ENCODE measurements at regions not wholly inside any gene's neighbourhood (a gene's known extent, or its start where the extent isn't known, plus 50 kb on each side); places are given as distances from the start of the nearest gene placed in this dataset.
A peak's percentile ranks its signal among the peaks of the same experiment; 100 is the strongest.
"Not testable (repeated sequence)": the region's sequence is repeated elsewhere in the genome, so short reads cannot be mapped to it uniquely, and the experiment has no call there.

DNA sequence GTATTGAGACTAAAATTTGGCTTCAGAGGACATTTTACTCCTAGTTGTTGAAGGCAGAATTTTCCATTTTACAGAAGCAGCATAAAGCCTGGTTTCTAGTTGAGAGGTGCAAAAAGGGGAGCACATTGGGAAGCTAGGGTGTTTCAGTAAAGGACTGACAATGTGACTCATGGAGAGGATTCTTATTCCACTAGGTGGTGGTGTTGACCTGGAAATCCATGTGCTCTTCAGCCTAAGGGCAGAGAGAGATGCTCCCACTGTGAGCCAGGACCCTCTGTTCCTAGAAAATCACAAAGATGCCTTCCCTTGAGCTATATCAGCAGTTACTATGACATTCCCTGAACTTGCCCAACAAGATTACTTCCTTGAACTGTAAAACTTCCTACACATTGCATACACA, 687.8 kb downstream of the IPMK start:
- peak; percentile 79 for DNase-seq (ENCODE audit: low spot score)

DNA sequence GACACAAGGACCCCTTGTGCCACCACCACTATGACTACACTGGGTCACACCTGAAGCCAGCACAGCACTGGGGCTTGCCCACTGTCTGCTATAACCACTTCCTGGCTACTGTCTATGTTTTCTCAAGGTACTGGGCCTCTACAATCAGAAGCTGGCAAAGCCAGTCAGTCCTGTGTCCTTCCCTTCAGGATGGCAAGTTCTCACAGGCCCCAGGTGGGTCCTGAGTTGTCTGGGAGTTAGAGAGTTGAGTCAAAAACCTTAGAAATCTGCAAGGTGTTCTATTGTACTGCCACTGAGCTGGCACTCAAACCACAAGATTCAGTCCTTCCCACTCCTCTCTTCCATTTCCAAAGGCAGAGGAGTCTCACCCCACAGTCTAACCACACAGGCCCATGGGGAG, 705.5 kb downstream of the IPMK start:
- DNase-seq (ENCODE audit: low spot score), result no peak

DNA sequence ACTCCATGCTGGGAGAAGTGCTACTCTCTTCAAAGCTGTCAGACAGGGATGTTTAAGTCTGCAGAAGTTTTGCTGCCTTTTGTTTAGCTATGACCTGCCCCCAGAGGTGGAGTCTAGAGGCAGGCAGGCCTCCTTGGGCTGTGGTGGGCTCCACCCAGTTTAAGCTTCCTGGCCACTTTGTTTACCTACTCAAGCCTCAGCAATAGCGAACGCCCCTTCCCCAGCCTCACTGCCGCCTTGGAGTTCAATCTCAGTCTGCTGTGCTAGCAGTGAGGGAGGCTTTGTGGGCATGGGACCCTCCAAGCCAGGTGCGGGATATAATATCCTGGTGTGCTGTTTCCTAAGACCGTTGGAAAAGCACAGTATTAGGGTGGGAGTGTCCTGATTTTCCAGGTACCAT, 715.9 kb downstream of the IPMK start:
- not testable (repeated sequence) for DNase-seq (ENCODE audit: low spot score)

DNA sequence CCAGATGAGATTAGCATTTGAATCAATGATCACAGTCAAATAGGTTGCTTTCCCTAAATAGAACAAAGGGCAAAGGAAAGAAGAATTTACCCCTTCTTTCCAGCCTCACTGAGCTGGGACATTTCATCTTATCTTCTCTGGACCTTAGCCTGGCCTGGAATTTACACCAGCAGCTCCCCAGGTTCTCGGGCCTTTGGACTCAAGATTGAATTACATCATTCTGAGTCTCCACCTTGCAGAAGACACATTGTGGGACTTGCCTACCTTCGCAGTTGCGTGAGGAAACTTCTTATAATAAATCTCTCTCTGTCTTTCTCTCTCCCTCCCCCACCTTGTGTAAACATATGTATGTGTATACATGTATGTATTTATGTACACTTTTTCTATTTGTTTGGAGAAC, 732.4 kb downstream of the IPMK start:
- peak; percentile 14 for DNase-seq (ENCODE audit: low spot score)

DNA sequence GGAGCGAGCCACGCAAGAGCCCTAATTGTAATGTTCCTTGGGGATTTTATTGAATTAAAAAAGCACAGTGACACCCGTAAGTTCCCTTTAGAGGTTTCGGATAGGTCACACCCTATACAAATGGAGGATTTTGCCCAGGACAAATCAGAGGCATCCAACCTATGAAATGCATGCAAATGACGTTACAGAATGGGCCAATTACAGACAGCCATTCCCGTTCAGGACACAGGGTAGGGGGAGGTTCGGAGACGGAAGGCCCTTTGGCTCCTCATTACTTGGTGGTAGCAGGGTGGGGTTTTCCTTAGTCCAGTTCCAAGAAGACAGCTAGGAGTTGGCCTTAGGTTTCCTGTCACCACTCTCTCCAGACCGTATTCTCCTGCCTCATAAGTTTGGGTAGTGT, 754.1 kb downstream of the IPMK start:
- no peak for DNase-seq (ENCODE audit: low spot score)

DNA sequence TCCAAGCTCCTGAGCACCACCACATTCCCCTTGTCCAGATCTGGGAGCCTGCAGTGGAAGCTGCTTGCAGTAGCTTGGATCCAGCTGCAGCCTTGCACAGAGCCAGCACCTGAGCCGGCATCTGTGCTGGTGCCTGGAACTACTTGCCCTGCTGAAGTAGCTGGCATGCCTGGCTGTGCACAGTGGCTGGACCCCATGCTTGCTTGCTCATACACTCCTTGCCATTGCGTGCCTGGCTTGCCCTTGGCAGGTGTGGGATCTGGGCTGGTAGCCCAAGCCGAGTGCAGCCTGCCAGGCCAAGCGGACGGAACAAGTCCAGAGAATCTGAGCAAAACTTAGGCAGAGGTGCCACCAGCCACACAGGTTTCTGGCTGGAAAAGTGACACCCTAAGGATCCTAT, 759.9 kb downstream of the IPMK start:
- DNase-seq (ENCODE audit: low spot score), result no peak

DNA sequence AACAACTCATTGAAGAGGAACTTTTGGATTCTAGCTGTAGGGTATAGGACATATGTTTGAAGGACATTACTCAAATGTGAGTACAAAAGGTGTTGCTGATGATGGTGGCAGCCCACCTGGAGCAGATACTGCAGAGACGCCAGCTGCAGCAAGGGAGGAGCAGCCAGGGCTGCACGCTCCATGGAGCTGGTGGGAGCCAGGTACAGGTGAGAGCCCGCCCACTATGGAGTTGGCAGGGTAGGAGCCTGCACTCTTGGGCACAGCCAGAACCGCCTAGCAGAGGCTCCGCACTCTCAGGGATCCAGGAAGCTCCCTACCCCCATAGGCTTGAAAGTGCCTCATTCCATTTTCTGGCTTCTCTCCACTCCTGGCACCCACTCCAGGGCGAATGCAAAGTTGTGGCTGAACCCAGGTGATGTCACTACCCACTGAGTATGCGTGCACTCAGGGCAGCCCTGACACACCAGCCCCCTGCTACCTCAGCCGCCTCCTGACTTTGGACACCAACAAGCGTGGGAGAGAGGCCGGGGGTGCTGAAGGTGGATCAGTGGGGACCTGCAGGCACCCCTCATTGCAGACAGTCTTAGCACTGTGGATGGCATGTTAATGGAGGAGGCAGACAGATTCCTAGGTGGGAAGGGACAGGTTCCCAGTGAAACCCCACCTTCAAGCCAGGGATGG, 761.1 kb downstream of the IPMK start:
- DNase-seq (ENCODE audit: low spot score), result no peak

DNA sequence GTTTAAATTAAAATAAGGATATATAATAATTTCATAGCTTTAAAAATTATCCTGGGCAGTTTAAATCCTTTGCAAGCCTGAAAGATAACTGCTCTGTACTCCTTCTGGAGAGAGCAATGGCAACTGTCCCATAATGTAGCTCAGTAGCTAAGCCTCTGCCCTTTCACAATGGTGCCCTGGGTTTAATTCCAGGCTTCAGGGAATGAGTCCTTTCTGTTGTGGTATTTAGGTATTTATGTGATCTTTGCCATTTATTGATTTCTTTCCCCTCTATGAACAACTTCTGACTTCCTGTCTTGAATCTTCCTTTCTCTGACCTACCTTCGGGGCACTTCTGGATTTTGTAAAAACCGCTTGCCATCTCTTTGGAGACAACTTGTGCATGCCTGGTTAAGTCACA, 773.2 kb downstream of the IPMK start:
- peak; percentile 3 for DNase-seq (ENCODE audit: low spot score)

DNA sequence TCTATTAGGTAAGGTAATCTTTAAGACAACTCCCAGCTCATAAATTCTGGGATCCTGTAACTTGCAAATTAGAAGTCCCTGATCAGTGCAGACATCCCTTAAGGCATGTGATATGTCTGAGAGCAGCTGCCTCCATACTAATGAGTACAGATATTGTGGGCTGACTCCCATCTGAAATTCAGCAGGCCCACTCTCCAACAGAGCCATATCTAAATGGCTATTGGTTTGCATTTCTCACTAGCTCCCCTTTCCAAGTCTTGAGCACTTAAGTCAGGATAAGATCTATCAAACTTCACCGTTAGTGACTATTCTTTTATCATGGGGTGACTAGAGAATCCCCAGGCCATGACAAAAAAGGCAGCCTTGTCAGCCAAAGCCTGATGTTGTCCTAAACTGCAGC, 785.4 kb downstream of the IPMK start:
- DNase-seq (ENCODE audit: low spot score), result no peak

DNA sequence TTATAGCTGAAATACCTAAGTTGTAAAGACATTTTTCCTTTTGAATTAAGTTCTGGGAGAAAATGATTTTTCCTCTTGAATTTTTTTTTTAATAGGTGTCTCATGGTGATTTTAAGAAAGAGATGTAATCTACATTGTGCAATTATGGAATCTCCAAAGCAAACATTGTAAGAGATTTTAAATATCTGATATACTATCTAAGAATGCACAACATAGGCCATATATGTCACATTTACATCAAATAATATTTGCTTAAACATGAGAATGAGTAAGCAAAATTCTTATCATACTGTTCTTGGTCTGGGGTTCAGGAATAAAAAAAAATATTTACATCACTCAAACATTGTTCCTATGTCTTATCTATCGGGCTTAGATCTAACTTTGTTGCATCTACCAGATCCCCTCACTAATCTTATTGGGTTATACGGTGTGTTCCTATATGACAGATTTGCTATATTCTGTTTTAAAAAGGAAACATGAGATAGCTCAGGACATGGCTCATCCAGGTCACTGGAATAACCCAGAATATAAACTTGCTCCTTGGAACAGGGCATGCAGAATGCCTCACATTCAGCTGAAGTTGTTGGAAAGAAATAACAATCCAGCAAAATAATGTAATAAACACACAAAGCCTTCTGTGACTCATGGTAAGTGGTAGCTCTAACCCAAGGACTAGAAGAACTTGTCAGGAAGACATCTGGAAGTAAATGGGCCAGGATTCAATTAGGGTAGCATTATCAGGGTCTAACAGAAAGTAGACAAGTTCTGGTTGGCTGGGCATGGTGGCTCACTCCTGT, 794.7 kb downstream of the IPMK start:
- DNase-seq (ENCODE audit: low spot score), result no peak

DNA sequence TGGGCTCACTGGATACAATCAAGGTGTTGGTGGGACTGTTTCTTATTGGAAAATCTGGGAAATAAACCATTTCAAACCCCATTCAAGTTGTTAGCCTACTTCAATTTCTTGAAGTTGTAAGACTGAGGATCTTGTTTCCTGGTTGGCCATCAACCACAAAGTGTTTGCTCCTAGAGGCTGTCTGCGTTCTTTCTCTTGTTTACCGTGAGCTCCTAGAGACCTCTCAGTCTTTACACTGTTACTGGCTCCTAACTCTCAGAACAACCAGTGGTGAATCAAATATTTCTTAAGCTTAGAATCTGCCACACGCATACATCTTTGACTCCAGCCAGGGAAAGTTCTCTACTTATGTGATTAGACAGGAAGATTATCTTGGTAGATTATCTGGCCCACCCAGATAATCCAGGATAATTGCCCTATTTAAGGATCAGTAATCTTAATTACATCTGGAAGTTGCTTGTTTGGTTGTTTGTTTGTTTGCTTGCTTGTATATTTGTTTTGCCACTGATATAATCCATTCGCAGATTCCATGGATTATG, 798.7 kb downstream of the IPMK start:
- DNase-seq (ENCODE audit: low spot score), result no peak

DNA sequence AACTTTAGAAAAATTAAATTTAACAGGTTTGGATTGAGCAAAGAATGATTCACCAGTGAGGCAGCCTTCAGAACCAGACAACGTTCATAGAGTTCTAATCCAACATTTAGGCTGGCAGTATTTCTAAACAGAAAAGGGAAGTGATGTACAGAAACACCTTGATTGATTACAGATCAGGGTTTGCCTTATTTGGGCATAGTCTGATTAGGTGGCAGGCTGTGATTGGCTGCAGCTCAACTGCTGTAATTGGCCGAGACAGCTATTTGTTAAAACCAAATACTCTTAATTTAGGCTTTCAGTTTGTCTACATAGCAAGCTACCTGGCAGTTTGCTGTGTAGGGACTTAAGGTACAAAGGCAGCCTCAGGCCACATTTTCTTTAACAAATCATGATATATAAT, 802.5 kb downstream of the IPMK start:
- DNase-seq (ENCODE audit: low spot score), result no peak

DNA sequence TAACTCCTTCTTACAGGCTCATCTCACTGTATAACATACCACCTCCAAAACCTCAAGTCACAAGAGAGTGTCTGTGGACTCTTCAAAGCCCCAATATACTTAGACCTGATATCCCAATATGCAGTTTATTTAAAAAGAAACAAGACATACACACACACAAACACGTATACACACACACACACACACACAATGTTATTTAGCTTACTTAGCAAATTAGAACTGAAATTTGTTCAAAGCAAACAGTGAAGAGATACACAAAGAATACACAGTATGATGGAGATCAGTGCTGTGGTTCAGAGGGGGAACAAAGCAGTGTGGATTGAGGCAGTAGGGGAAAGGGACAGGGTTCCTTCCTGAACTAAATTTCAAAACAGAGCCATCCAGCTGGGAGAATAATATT, 807.2 kb downstream of the IPMK start:
- DNase-seq (ENCODE audit: low spot score), result no peak

DNA sequence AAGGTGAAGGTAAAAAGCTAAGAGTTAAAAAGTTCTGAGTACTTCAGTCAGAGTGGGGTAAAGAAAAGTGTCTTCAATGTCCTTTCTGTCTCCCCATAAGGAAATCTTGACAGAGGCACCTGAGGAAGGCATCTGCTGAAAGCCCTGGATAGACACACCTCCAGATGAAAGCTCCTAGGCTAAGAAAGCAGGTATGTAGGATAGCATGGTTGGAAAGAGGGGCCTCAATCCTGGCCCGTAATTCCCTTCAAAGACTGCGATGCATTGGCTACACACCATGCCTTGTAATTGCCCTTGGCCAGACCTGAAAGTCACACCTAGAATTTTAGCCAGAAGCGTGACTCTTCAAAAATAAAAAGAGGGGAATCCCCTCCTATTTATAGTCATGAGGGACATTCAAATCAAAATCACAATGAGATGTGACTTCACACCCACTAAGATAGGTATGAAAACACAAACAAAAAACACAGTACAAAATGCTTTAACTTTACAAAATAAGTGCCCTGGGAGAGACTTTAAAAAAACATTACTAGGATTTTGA, 809.7 kb downstream of the IPMK start:
- DNase-seq (ENCODE audit: low spot score), result no peak

DNA sequence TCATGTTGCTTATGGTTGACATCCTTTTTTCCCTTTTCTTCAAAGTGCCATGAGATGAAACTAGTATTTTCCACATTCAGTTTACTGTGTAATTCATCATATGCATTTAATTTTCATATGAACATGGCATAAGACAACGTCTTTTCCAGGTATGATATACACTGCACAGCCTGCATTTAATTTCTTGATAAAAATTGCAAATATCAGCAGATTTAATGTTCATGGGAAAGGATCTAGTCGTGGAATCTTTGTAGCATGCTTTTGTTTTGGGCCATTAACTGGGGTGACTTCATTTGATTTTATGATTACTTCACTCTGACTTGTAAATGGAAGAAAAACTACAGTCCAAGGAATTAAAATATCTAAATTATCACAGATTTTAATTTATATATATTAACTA, 837.3 kb downstream of the IPMK start:
- no peak for DNase-seq (ENCODE audit: low spot score)

DNA sequence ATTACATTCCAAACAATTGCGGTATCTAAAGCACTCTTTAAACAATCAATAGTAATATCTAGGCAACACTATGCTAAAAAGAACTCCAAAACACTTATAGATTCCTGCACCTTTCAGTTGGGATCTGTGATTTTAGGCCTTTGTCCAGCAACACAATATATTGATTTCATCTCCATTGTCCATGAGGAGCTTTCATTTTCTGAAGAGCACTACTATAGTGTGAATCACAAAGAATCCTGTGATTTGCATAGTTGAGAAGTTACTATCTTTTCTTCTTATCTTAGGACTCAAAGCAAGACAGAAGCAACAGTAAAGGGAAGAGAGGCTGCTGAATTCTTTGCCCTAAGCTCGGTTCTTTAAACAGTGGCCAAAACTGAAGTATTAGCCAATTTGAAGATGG, 846.8 kb downstream of the IPMK start:
- DNase-seq (ENCODE audit: low spot score), result no peak

DNA sequence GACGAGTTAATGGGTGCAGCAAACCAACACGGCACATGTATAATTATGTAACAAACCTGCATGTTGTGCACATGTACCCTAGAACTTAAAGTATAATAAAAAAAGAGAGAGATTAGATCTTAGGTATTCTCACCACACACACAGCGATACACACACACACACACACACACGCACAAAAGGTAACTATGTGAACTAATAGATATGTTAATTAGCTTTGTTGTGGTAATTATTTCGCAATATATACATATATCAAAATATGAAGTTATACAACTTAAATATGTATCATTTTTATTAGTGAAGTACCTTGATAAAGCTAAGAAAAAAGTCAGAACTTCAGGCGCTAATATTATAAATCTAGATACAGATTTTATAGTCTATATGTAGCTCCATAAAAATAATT, 849.2 kb downstream of the IPMK start:
- DNase-seq (ENCODE audit: low spot score), result no peak

DNA sequence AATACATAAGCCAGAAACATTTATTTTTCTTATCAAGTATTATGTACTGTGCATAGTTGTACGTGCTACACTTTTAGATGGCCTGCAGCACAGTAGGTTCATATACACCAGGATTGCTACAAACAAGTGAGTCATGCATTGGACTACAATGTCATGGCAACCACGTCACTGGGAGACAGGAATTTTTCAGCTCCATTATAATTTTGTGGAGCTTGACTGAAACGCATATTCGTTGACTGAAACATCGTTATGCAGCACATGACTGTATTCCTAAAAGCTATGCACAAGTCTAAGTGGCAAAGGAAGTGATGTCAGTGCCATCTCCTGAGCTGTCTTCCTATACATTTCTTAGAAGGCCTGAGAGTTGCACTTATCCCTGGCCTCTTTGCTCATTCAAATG, 871.8 kb downstream of the IPMK start:
- no peak for DNase-seq (ENCODE audit: low spot score)

DNA sequence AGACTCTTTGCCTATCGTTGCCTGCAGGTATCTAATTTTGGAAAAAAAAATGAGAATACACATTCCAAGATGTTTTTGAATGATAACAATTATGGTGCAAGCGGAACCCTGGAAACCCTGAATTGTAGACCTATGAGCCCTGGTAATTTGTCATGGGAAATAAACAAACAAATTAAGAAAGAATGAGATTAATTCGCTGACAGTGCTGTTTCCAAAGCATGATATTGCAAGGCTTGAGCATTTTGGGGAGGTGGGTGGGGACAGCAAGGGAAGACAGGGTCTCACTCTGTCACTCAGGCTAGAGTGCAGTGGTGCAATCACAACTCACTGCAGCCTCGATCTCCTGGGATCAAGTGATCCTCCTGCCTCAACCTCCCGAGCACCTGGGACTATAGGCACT, 900.3 kb downstream of the IPMK start:
- DNase-seq (ENCODE audit: low spot score), result no peak

DNA sequence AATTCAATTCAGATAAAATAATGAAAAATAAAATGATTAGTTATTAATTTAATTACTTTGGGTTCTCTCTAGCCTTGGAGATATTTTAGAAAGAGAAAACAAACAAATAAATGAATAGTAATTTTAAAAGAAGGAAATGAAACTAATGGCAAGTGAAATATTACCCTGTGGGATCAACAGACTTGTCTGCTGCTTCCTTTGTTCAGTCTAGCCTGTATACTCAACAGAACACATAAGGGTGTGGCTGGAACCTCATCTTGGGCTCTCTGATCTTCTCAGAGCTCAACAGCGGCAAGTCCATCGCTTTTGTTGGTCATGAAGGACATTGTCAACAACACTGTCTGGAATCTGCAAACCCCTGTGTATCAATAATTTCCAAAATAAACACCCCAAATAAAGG, 904.9 kb downstream of the IPMK start:
- DNase-seq (ENCODE audit: low spot score), result no peak

DNA sequence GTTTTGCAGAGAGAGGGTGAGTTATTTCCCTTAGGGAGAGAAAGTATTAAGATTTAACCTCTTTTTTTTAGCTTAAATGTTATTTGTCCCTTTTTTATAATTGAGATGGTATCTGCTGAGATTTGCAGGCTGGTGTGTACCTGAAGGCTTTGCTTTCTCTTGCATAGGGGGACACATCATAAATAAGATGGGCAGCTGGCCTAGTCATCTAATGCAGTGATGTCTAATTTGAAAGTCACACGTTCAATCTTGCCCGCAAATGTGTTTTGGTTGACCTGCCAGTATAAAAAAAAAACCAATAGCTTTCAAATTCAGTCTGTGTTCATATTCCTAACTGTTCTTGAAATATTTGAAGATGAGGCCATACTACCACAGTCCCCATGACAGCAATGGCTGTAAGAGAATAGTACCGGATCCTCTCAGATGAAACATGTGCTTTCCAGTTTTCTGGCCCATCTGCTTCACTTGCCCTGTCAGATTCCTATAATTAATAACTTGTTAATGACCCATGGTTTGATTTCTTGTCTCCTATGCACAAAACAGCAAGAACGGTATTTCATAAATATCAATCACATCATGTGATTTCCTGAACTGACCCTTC, 914.2 kb downstream of the IPMK start:
- DNase-seq (ENCODE audit: low spot score), result no peak

DNA sequence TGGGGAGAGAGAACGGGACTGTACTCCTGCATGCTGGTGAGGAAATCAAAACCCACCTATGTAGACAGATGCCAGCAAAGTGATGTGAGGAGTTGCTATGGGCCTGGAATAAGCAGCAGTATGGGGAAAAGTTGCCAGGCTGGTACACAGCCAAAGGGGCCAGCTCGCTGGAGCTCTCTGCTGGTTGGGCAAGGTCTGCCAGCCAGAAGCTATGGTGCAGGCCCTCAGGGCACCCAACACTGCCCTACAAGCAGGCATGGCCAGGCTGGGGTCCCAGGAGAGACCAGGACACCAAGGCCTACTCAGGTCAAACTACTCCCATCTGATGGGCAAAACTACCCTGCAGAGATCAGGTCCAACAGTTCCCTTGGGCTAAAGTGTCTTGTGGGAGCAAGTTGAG, 916.6 kb downstream of the IPMK start:
- no peak for DNase-seq (ENCODE audit: low spot score)

DNA sequence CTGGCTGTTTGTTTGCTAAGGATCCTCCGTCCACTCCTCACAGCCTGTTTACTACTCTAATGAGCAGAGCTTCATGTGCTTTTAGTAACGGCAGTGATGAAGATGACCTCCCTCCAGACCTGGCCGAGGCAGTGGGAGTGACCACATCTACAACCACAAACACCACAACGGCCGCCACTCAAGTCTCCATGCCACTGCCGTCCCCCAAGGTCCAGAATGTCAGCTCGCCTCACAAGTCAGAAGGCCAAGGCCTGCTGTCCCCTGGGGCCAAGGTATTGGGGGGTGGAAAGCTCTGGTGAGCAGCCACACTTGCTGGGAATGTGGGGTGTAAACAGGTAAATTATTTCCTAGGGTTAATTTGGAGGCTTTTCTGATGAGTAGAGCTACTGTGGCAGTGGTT, 926.4 kb downstream of the IPMK start:
- no peak for DNase-seq (ENCODE audit: low spot score)
